Left ventricle myocardium inferior (tissue), 1 donor: ENCODE measurements at regions not wholly inside any gene's neighbourhood (a gene's known extent, or its start where the extent isn't known, plus 50 kb on each side); places are given as distances from the start of the nearest gene placed in this dataset.
"Not testable (repeated sequence)": the region's sequence is repeated elsewhere in the genome, so short reads cannot be mapped to it uniquely, and the experiment has no call there.

ENCODE experiments used
- DNase-seq: peaks from one replicate; pipeline ENCODE4 v3.0.0-alpha.2; 2020
- H3K27ac ChIP-seq: fragments of 200-600 bp; replicated peaks from 2 replicates; pipeline ENCODE4 v1.8.0; 2021
- H3K27me3 ChIP-seq: fragments of 200-600 bp; 2 replicates; pipeline ENCODE4 v1.8.0; 2021; ENCODE audit warnings: low read depth
- H3K36me3 ChIP-seq: fragments of 200-600 bp; 2 replicates; pipeline ENCODE4 v1.8.0; 2021
- H3K4me1 ChIP-seq: fragments of 200-600 bp; 2 replicates; pipeline ENCODE4 v1.8.0; 2021
- H3K4me3 ChIP-seq: fragments of 200-600 bp; 2 replicates; pipeline ENCODE4 v1.8.0; 2021; ENCODE audit warnings: mild to moderate bottlenecking, moderate library complexity
- H3K9me3 ChIP-seq: fragments of 200-600 bp; replicated peaks from 2 replicates; pipeline ENCODE4 v1.8.0; 2021
- intact Hi-C: fragments of 100-400 bp; cut with micrococcal nuclease; formaldehyde crosslinking; loops from one replicate; pipeline ENCODE4 v1.11.0; 2022
- TF ChIP-seq, protein P1 (sequence below): fragments of 200-600 bp; IDR thresholded peaks from 2 replicates; pipeline ENCODE4 v1.8.0; 2021; ENCODE audit warnings: antibody characterized with exemption, mild to moderate bottlenecking, borderline replicate concordance
- donor health status: DM: no; HTN: yes; CAD: no; lungs with severe emphysema.

- Histone ChIP-seq H3K27ac (no peak overlapping the region), H3K4me3 (no peak overlapping the region), H3K36me3 (no peaks in the 10 kb centered on the region), H3K4me1 (no peaks in the 10 kb centered on the region), H3K27me3 (no peaks in the 10 kb centered on the region), H3K9me3 (peaks cover 19% of the 10 kb centered on the region)
- TF ChIP-seq, protein P1, sequence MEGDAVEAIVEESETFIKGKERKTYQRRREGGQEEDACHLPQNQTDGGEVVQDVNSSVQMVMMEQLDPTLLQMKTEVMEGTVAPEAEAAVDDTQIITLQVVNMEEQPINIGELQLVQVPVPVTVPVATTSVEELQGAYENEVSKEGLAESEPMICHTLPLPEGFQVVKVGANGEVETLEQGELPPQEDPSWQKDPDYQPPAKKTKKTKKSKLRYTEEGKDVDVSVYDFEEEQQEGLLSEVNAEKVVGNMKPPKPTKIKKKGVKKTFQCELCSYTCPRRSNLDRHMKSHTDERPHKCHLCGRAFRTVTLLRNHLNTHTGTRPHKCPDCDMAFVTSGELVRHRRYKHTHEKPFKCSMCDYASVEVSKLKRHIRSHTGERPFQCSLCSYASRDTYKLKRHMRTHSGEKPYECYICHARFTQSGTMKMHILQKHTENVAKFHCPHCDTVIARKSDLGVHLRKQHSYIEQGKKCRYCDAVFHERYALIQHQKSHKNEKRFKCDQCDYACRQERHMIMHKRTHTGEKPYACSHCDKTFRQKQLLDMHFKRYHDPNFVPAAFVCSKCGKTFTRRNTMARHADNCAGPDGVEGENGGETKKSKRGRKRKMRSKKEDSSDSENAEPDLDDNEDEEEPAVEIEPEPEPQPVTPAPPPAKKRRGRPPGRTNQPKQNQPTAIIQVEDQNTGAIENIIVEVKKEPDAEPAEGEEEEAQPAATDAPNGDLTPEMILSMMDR = no peak
- intact Hi-C loops = no loop called here
- DNase-seq = no peak
Observed at GRCh38 chr18:40259115-40259835, 1695.8 kb upstream of the PIK3C3 start.

- intact Hi-C loops = no loop called here
- Histone ChIP-seq H3K27ac (no peak overlapping the region), H3K9me3 (peaks cover 12% of the 10 kb centered on the region), H3K36me3 (no peaks in the 10 kb centered on the region), H3K4me3 (no peak overlapping the region), H3K4me1 (no peaks in the 10 kb centered on the region), H3K27me3 (no peaks in the 10 kb centered on the region)
- TF ChIP-seq, protein P1 = no peak
- DNase-seq = no peak
Observed at GRCh38 chr18:40258311-40258710, 1696.7 kb upstream of the PIK3C3 start.

- no peaks in the 10 kb centered on the region for H3K4me1 ChIP-seq
- intact Hi-C loops = no loop called here
- peaks cover 13% of the 10 kb centered on the region for H3K9me3 ChIP-seq
- H3K4me3 ChIP-seq = no peak overlapping the region
- no peak overlapping the region for H3K27ac ChIP-seq
- no peaks in the 10 kb centered on the region for H3K36me3 ChIP-seq
- TF ChIP-seq, protein P1 = no peak
- DNase-seq = no peak
- H3K27me3 ChIP-seq = no peaks in the 10 kb centered on the region
Observed at GRCh38 chr18:40250236-40250635, 1704.8 kb upstream of the PIK3C3 start.

GRCh38 chr18:40249390-40250080 lies 1705.5 kb upstream of the PIK3C3 start:
- H3K9me3 ChIP-seq = peaks cover 13% of the 10 kb centered on the region
- no peaks in the 10 kb centered on the region for H3K4me1 ChIP-seq
- no peak overlapping the region for H3K27ac ChIP-seq
- no peaks in the 10 kb centered on the region for H3K27me3 ChIP-seq
- no peak for DNase-seq
- no peak overlapping the region for H3K4me3 ChIP-seq
- TF ChIP-seq, protein P1 = no peak
- no peaks in the 10 kb centered on the region for H3K36me3 ChIP-seq
- intact Hi-C loops = no loop called here

DNA sequence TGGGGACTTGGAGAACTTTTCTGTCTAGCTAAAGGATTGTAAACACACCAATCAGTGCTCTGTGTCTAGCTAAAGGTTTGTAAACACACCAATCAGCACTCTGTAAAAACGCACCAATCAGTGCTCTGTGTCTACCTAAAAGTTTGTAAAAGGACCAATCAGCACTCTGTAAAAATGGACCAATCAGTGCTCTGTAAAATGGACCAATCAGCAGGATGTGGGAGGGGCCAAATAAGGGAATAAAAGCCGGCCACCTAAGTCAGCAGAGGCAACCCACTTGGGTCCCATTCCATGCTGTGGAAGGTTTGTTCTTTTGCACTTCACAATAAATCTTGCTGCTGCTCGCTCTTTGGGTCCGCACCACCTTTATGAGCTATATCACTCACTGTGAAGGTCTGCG lies 1709.4 kb upstream of the PIK3C3 start:
- H3K27ac ChIP-seq, H3K4me3 ChIP-seq, DNase-seq, H3K36me3 ChIP-seq, intact Hi-C loops, H3K4me1 ChIP-seq, H3K27me3 ChIP-seq: not testable (repeated sequence)
- H3K9me3 ChIP-seq = peaks cover 13% of the 10 kb centered on the region

DNA sequence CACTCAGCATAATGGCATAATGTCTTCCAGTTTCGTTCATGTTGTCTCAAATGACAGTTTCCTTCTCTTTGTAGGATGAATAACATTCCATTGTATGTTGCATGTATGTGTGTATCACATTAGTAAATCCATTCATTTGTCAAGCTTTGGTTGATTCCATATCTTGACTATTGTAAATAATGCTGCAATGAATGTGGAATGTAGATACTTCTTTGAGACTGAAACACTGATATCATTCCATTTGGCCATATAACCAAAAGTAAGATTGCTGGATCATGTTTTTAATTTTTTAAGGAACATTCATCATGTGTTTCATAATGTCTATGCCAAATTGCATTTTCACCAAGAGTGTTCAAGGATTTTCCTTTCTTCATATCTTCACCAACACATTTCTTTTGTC lies 1711.4 kb upstream of the PIK3C3 start:
- TF ChIP-seq, protein P1 = no peak
- intact Hi-C loops = no loop called here
- Histone ChIP-seq H3K4me3 (no peak overlapping the region), H3K27me3 (no peaks in the 10 kb centered on the region), H3K9me3 (peaks cover 13% of the 10 kb centered on the region), H3K4me1 (no peaks in the 10 kb centered on the region), H3K27ac (no peak overlapping the region), H3K36me3 (no peaks in the 10 kb centered on the region)
- no peak for DNase-seq
